IPS-18a (cell line): ENCODE measurements at regions not wholly inside any gene's neighbourhood (a gene's known extent, or its start where the extent isn't known, plus 50 kb on each side); places are given as distances from the start of the nearest gene placed in this dataset.

Source experiments
- H3K27ac ChIP-seq: one replicate; pipeline ENCODE4 v1.5.1; 2013; ENCODE audit warnings: low read length
- H3K27me3 ChIP-seq: one replicate; pipeline ENCODE4 v1.6.1; 2013; ENCODE audit warnings: mild to moderate bottlenecking, low read length; ENCODE audit not compliant: control insufficient read depth, insufficient read depth
- H3K36me3 ChIP-seq: one replicate; pipeline ENCODE4 v1.6.1; 2013; ENCODE audit warnings: low read depth, low read length; ENCODE audit not compliant: control insufficient read depth
- H3K4me1 ChIP-seq: one replicate; pipeline ENCODE4 v1.6.1; 2013; ENCODE audit warnings: low read depth, low read length; ENCODE audit not compliant: control insufficient read depth
- H3K4me3 ChIP-seq: one replicate; pipeline ENCODE4 v1.5.1; 2013; ENCODE audit warnings: low read length
- H3K9ac ChIP-seq: one replicate; pipeline ENCODE4 v1.6.1; 2013; ENCODE audit warnings: mild to moderate bottlenecking, low read length, moderate library complexity
- H3K9me3 ChIP-seq: one replicate; pipeline ENCODE4 v1.6.1; 2013; ENCODE audit warnings: low read depth, low read length; ENCODE audit not compliant: control insufficient read depth

DNA sequence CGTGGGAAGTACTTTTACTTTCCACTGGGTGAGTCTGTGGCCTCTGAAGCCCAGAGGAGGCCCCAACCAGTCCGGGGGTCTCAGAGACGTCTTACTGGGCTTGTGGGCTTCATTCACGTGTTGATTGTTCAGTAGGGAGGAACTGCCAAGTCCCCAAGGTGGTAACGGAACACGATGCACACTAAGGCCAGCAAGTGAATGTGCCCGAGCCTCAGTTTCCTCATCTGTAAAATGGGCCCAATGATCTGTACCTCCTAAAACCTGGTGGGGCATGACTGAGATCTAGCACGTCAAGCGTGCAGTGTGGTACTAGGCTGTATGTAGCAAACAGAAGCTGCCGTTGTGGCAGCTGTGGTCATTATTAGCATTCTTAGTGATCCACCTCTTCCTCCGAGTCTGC is 499.1 kb downstream of the MN1 start:
- Histone ChIP-seq H3K36me3 (no peaks in the 10 kb centered on the region), H3K4me3 (no peak overlapping the region), H3K4me1 (peaks cover 18% of the 10 kb centered on the region), H3K27me3 (peaks cover 11% of the 10 kb centered on the region), H3K9me3 (no peaks in the 10 kb centered on the region), H3K9ac (no peak overlapping the region), H3K27ac (no peak overlapping the region)

DNA sequence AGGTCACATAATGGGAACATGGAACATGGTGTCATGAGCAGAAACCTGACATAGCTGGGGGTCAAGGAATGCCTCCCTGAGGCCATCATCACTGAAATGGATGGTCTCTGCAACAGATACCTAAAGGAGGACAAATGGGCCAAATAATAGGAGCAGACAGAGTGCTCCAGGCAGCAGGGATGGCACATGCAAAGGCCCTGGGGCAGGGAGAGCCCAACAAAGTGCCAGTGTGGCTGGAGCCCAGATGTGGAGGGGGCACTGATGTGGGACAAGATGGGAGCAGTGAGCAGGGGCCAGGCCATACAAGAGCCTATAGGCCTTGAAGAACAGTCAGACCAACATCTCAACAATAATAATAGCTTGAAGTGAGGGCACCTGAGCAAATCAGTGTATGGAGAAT is 497.8 kb downstream of the MN1 start:
- Histone ChIP-seq H3K4me1 (peaks cover 8% of the 10 kb centered on the region), H3K27ac (no peak overlapping the region), H3K9me3 (no peaks in the 10 kb centered on the region), H3K36me3 (no peaks in the 10 kb centered on the region), H3K27me3 (peaks cover 4% of the 10 kb centered on the region), H3K4me3 (no peak overlapping the region), H3K9ac (no peak overlapping the region)

DNA sequence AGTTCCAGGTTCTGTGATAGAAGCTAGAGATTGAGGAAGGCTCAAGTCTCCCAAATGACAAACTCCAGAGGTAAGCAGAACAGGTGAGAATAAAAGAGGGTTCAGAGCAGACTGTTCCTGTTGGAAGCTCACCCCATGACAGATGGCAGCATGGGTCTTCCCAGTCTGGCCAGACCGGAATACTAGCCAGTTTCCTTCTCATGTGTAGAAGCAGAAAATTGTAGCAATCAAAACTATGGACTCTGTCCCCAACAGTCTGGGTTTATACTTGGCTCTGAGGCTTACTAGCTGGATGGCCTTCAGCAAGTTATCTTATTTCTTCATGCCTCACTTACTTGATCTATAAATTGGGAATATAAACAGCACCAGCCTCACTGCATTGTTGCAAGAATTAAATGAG is 494.8 kb downstream of the MN1 start:
- Histone ChIP-seq H3K27me3 (peaks cover 6% of the 10 kb centered on the region), H3K27ac (no peak overlapping the region), H3K36me3 (no peaks in the 10 kb centered on the region), H3K9me3 (no peaks in the 10 kb centered on the region), H3K4me3 (no peak overlapping the region), H3K9ac (no peak overlapping the region), H3K4me1 (peaks cover 12% of the 10 kb centered on the region)

DNA sequence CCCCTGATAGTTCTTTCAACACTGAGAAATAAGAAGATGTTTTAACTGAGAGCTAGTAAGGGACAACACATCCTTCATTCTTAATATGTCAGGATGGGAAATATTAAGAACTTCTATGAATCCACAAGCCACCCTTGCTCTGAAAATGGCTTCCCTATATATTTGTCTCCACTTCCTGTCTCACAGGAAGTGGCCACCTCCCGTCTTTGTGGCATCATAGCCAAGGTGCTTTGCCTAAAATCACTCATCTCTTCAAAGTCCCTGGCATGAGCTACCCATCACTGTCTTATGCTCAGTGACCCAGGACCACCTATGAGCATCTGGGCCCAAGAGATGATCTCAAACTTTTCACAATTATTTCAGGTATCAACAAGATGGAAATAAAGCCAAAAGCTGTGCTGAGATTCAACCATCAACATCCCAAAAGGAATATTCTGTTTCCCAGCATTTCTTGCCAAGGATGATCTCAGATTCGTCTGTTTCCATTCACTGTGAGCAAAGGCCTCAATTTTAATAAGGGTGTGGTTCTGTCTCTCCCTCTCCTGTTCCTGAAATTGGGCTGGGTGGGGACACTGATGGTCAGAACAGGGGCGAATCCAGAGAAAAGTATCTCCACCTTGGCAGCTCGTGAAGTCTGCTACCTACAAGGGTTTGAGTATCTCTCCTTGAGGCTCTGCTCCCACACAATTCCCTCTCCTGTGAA is 493.9 kb downstream of the MN1 start:
- H3K4me3 ChIP-seq = no peak overlapping the region
- H3K27me3 ChIP-seq = peaks cover 9% of the 10 kb centered on the region
- H3K9me3 ChIP-seq = no peaks in the 10 kb centered on the region
- no peak overlapping the region for H3K9ac ChIP-seq
- H3K27ac ChIP-seq = no peak overlapping the region
- H3K4me1 ChIP-seq = peaks cover 19% of the 10 kb centered on the region
- no peaks in the 10 kb centered on the region for H3K36me3 ChIP-seq

DNA sequence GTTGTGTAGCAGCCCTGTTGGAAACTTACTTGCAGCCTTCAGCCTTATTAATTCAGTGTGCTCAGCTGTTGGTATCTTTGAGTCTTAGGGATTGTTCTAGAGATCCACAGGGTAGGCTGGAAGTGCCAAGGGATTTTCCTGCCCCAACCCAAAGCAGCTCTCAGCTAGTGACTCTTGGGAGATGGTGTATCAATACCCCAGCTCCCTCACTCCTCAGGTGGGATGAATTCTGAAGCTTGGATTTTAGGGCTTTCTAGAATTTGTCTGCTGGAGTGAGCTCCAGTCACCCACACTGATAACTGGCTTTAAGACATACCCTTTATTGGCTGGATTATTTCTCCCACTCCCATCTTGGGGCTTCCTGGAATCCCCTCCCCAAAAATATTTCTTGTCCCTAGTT is 493.0 kb downstream of the MN1 start:
- H3K9me3 ChIP-seq = no peaks in the 10 kb centered on the region
- no peaks in the 10 kb centered on the region for H3K36me3 ChIP-seq
- no peak overlapping the region for H3K9ac ChIP-seq
- no peak overlapping the region for H3K27ac ChIP-seq
- H3K4me1 ChIP-seq = peaks cover 27% of the 10 kb centered on the region
- peaks cover 9% of the 10 kb centered on the region for H3K27me3 ChIP-seq
- H3K4me3 ChIP-seq = no peak overlapping the region

DNA sequence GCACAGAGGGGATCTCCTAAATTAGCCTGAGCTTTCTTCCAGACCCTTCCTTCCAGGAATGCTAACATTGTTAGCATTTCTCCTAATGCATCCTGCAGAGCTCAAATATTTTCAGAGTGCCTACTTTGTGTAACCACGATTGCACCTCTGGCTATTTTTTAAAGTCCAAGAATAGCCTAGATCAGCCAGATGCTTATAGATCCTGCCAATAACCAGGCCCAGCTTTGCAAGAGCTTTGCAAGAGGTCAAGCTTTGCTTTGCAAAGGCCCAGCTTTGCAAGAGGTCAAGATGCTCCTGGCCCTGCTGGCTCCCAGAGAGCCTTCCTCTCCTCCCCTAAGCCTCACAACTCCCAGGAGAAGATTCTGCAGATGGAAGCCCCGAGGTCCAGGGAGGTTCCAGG is 491.9 kb downstream of the MN1 start:
- peaks cover 9% of the 10 kb centered on the region for H3K27me3 ChIP-seq
- no peak overlapping the region for H3K9ac ChIP-seq
- H3K4me3 ChIP-seq = no peak overlapping the region
- H3K4me1 ChIP-seq = peaks cover 28% of the 10 kb centered on the region
- no peaks in the 10 kb centered on the region for H3K36me3 ChIP-seq
- H3K27ac ChIP-seq = no peak overlapping the region
- H3K9me3 ChIP-seq = no peaks in the 10 kb centered on the region

DNA sequence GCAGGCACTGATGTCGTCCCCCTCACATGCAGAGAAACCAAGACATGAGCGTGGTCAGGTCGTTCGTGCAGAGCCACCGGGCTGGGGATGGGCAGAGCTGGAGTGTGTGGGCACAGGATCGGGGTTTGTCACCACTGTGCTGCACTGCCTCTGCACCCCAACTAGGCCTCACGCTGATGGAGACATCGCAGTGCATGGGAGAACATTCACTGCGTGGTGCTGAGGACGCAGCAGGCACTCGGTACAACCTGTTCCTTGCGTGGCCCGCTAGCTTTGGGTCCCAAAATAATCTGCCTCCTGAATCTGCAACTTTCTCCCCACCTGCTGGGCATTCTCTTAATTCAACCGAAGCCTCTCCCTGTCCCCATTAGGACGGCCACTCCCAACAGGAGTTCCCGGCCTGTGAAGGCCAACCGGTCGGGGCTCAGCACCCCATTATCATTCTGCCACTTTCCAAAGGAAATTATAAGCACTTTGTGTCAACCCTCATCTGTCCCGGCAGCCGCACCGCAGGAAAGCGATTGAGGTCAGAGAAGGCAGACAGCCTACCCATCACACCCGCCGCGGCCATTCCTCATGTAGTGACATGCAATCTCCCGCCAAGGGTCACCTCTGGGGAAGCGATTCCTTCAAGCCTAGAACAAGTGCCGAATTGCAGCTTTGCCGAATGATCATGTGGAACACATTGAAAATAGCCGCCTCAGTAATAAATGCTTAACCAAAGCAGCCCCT is 490.4 kb downstream of the MN1 start:
- peak overlapping the region; percentile 33 for H3K4me3 ChIP-seq
- peaks cover 28% of the 10 kb centered on the region for H3K4me1 ChIP-seq
- H3K27me3 ChIP-seq = peaks cover 9% of the 10 kb centered on the region
- no peaks in the 10 kb centered on the region for H3K36me3 ChIP-seq
- H3K27ac ChIP-seq = no peak overlapping the region
- peak overlapping the region; percentile 6 for H3K9ac ChIP-seq
- no peaks in the 10 kb centered on the region for H3K9me3 ChIP-seq

DNA sequence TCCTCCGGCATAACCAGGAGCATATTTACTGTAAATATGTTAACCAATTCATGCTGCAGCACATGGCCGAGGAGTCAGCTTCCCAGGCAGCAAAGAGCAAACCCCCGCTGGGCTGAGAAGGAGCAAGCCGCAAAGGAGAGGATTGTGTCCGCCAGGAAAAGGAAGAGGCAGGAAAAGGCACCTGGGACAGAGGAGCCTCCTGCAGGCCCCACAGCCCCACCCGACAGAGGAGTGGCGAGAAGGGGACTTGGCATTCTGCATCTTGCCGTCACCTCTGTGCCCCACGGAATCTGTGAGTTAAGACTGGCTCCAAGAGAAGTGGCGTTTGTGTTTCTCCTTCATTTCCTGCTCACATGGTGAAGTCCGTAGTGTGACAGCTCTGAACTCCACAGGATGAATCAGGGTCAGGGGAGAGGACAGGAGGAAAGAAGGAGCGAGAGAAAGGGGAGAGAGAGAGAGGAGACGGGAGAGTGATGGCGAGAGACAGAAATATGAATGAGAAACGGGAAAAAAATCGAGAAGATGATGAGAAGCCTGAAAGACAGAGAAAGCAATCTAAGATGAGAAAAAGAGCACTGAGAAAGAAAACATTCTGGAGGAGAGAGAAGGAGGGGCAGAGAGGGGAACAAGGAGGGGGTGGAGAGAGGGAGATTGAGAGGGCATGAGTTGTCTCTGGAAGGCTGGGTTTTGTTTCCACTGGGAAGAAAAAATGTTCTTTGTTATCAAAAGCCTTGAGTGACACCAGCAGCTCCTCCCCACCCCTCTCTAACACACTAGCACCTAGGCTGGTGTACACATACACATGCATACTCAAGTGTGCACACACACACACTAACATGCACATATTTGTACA is 489.6 kb downstream of the MN1 start:
- Histone ChIP-seq H3K9me3 (no peaks in the 10 kb centered on the region), H3K4me3 (peak overlapping the region; percentile 33), H3K9ac (peak overlapping the region; percentile 6), H3K36me3 (no peaks in the 10 kb centered on the region), H3K27ac (no peak overlapping the region), H3K4me1 (peaks cover 28% of the 10 kb centered on the region), H3K27me3 (peaks cover 9% of the 10 kb centered on the region)

DNA sequence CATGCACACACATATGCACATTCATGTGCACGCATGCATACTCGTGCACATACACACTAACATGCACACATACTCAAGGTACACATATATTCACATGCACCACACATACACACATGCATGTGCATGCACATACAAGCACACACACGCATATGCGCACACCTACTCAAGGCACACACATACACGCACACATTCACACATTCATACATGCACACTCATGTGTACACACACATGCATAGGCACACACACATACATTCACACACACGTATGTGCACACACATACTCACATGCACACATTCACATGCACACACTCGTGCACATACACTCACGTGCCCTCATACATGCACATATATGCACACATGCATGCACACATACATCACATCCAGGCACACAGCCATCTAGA is 489.0 kb downstream of the MN1 start:
- no peak overlapping the region for H3K4me3 ChIP-seq
- peaks cover 9% of the 10 kb centered on the region for H3K27me3 ChIP-seq
- no peak overlapping the region for H3K27ac ChIP-seq
- no peaks in the 10 kb centered on the region for H3K36me3 ChIP-seq
- peaks cover 28% of the 10 kb centered on the region for H3K4me1 ChIP-seq
- no peak overlapping the region for H3K9ac ChIP-seq
- no peaks in the 10 kb centered on the region for H3K9me3 ChIP-seq

DNA sequence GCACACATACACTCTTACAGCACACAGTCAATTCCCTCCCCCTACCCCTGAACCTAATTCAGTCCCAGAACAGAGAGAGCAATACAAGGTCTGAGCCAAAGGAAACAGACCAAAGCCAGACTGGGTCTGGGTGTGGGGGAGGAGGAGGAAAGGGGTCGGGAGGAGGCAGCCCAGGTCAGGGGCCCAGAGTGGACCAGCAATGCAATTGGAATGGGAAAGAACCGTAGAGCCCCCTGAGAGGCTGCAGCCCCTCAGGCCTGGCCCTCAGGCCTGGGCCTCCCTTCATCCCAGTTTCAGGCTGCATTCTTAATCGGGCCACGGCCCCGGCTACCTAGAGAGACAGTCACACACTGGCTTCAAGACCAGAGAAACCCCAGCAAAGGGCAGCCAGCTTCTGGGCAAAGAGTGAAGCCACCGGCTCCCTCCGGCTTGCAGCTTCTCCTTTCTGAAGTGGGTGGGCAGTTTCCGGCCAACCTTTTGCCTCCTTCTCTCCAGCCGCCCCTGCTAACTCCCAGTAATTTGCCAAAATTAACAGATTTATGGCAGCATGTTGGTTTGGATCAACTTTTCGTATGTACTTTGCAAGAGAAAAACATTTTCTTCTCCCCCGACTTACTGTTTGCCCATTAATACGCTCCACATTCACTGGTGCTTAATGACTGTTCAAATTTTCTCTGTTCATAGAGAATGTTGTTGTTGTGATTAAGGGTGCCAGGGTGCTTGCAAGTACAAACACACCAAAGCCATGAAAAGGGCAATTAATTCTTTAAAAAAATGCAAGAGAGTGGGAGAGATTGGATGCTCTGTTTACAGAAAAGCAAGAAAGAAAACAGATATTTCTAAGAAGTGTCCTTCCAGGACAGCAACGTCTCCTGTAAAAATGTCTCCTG is 488.3 kb downstream of the MN1 start:
- H3K9ac ChIP-seq = no peak overlapping the region
- no peaks in the 10 kb centered on the region for H3K9me3 ChIP-seq
- H3K36me3 ChIP-seq = no peaks in the 10 kb centered on the region
- H3K27ac ChIP-seq = no peak overlapping the region
- no peak overlapping the region for H3K4me3 ChIP-seq
- H3K4me1 ChIP-seq = peaks cover 28% of the 10 kb centered on the region
- peaks cover 9% of the 10 kb centered on the region for H3K27me3 ChIP-seq
